Mammary epithelial cell (primary cell): ENCODE measurements at regions not wholly inside any gene's neighbourhood (a gene's known extent, or its start where the extent isn't known, plus 50 kb on each side); places are given as distances from the start of the nearest gene placed in this dataset.

Experiments
- EZH2 ChIP-seq: IDR thresholded peaks from 2 replicates; pipeline ENCODE4 v1.6.1; 2012; ENCODE audit warnings: low read length, inconsistent platforms, borderline replicate concordance
- TF ChIP-seq, protein P1 (sequence below), 2 donors: IDR thresholded peaks in 1 of 2; conservative IDR thresholded peaks in 1 of 2; 2 replicates each; pipeline ENCODE4 v1.5.1; 2011 to 2012; ENCODE audit warnings: inconsistent platforms in 2 of 2, low read length in 2 of 2, mild to moderate bottlenecking in 2 of 2, control low read depth in 1 of 2, low read depth in 1 of 2; ENCODE audit not compliant: insufficient read depth in 1 of 2; ENCODE audit errors: extremely low read depth in 1 of 2

DNA sequence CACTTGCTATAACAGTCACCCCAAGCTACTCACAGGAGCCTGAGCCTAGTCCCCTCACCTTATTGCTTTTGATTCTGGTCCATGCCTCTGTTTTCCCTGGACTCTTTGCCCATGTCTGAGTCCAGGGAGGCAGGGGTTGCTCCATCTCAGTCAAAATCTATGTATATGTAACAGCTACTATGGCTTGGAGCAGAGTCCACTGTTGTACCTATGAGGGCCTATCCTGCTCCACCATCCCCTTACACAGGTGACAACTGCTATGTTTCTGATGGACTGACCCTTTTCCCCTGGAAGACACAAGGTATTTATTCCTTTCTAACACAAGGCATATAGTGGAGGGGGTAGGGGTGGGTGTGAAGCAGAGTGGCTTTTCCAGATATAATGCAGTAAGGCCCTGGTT is 119.6 kb downstream of the VPREB1 start:
- no peak for TF ChIP-seq EZH2
- TF ChIP-seq, protein P1, sequence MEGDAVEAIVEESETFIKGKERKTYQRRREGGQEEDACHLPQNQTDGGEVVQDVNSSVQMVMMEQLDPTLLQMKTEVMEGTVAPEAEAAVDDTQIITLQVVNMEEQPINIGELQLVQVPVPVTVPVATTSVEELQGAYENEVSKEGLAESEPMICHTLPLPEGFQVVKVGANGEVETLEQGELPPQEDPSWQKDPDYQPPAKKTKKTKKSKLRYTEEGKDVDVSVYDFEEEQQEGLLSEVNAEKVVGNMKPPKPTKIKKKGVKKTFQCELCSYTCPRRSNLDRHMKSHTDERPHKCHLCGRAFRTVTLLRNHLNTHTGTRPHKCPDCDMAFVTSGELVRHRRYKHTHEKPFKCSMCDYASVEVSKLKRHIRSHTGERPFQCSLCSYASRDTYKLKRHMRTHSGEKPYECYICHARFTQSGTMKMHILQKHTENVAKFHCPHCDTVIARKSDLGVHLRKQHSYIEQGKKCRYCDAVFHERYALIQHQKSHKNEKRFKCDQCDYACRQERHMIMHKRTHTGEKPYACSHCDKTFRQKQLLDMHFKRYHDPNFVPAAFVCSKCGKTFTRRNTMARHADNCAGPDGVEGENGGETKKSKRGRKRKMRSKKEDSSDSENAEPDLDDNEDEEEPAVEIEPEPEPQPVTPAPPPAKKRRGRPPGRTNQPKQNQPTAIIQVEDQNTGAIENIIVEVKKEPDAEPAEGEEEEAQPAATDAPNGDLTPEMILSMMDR (conservative IDR thresholded peaks at IDR 0.05 in 1 of 2, IDR thresholded peaks at IDR 0.05 in 1 of 2; ENCODE audit: extremely low read depth in 1 of 2, insufficient read depth in 1 of 2, low read depth in 1 of 2, low read length in 2 of 2) = no peak
